ENCODE measurements at regions not wholly inside any gene's neighbourhood (a gene's known extent, or its start where the extent isn't known, plus 50 kb on each side); places are given as distances from the start of the nearest gene placed in this dataset.
"Not testable (repeated sequence)": the region's sequence is repeated elsewhere in the genome, so short reads cannot be mapped to it uniquely, and the experiment has no call there.

GRCh38 chr17:20873173-20873572 lies 169.6 kb downstream of the USP22 start:
- H4K20me1 ChIP-seq (replicated peaks; ENCODE audit: control insufficient read depth, extremely low read depth, insufficient read depth, low read length); DNase-seq (ENCODE audit: low read depth, low spot score); H3K9ac ChIP-seq (replicated peaks; ENCODE audit: extremely low read depth, insufficient read depth, low read length); H2AFZ ChIP-seq (ENCODE audit: low read depth, low read length); H3K27ac ChIP-seq (ENCODE audit: insufficient read depth, low read depth, low read length); H3K9me1 ChIP-seq (replicated peaks; ENCODE audit: control insufficient read depth, extremely low read depth, insufficient read depth, low read length); dilution Hi-C loops (cut with MboI; ENCODE audit: extremely low pct_ligation_motif_present, low sequenced_read_pairs); FAIRE-seq; POLR2A ChIA-PET; H3K4me1 ChIP-seq (ENCODE audit: control insufficient read depth, extremely low read depth, insufficient read depth, low read length); H3K79me2 ChIP-seq (ENCODE audit: control insufficient read depth, insufficient read depth, low read length); CTCF ChIA-PET; H3K36me3 ChIP-seq (ENCODE audit: control insufficient read depth in 2 of 2, extremely low read depth in 1 of 2, insufficient read depth in 2 of 2, low read length in 2 of 2); H3K9me3 ChIP-seq (replicated peaks; ENCODE audit: control insufficient read depth, insufficient read depth, low read length); H3K4me2 ChIP-seq (ENCODE audit: insufficient read depth, low read length); H3K27me3 ChIP-seq (ENCODE audit: control insufficient read depth in 2 of 2, insufficient read depth in 2 of 2, low read length in 2 of 2); BruUV-seq (replicated peaks); H3K4me3 ChIP-seq (replicated peaks in 1 of 3; ENCODE audit: insufficient read depth in 1 of 3, low read depth in 1 of 3, low read length in 3 of 3); intact Hi-C loops (cut with micrococcal nuclease): not testable (repeated sequence)

GRCh38 chr17:20873688-20874328 lies 169.0 kb downstream of the USP22 start:
- H3K27ac ChIP-seq (ENCODE audit: insufficient read depth, low read depth, low read length); FAIRE-seq; H3K9ac ChIP-seq (replicated peaks; ENCODE audit: extremely low read depth, insufficient read depth, low read length); H3K4me2 ChIP-seq (ENCODE audit: insufficient read depth, low read length); H2AFZ ChIP-seq (ENCODE audit: low read depth, low read length); CTCF ChIA-PET; H3K4me1 ChIP-seq (ENCODE audit: control insufficient read depth, extremely low read depth, insufficient read depth, low read length); H3K9me3 ChIP-seq (replicated peaks; ENCODE audit: control insufficient read depth, insufficient read depth, low read length); DNase-seq (ENCODE audit: low read depth, low spot score); H3K79me2 ChIP-seq (ENCODE audit: control insufficient read depth, insufficient read depth, low read length); dilution Hi-C loops (cut with MboI; ENCODE audit: extremely low pct_ligation_motif_present, low sequenced_read_pairs); intact Hi-C loops (cut with micrococcal nuclease); H3K9me1 ChIP-seq (replicated peaks; ENCODE audit: control insufficient read depth, extremely low read depth, insufficient read depth, low read length); H3K27me3 ChIP-seq (ENCODE audit: control insufficient read depth in 2 of 2, insufficient read depth in 2 of 2, low read length in 2 of 2); BruUV-seq (replicated peaks); POLR2A ChIA-PET; H4K20me1 ChIP-seq (replicated peaks; ENCODE audit: control insufficient read depth, extremely low read depth, insufficient read depth, low read length); H3K4me3 ChIP-seq (replicated peaks in 1 of 3; ENCODE audit: insufficient read depth in 1 of 3, low read depth in 1 of 3, low read length in 3 of 3); H3K36me3 ChIP-seq (ENCODE audit: control insufficient read depth in 2 of 2, extremely low read depth in 1 of 2, insufficient read depth in 2 of 2, low read length in 2 of 2): not testable (repeated sequence)

- H3K4me2 ChIP-seq (ENCODE audit: insufficient read depth, low read length); H3K4me3 ChIP-seq (replicated peaks in 1 of 3; ENCODE audit: insufficient read depth in 1 of 3, low read depth in 1 of 3, low read length in 3 of 3); H3K9me1 ChIP-seq (replicated peaks; ENCODE audit: control insufficient read depth, extremely low read depth, insufficient read depth, low read length); CTCF ChIA-PET; H3K27me3 ChIP-seq (ENCODE audit: control insufficient read depth in 2 of 2, insufficient read depth in 2 of 2, low read length in 2 of 2); H2AFZ ChIP-seq (ENCODE audit: low read depth, low read length); H3K79me2 ChIP-seq (ENCODE audit: control insufficient read depth, insufficient read depth, low read length); BruUV-seq (replicated peaks); POLR2A ChIA-PET; H3K9ac ChIP-seq (replicated peaks; ENCODE audit: extremely low read depth, insufficient read depth, low read length); H4K20me1 ChIP-seq (replicated peaks; ENCODE audit: control insufficient read depth, extremely low read depth, insufficient read depth, low read length); FAIRE-seq; H3K9me3 ChIP-seq (replicated peaks; ENCODE audit: control insufficient read depth, insufficient read depth, low read length); intact Hi-C loops (cut with micrococcal nuclease); H3K36me3 ChIP-seq (ENCODE audit: control insufficient read depth in 2 of 2, extremely low read depth in 1 of 2, insufficient read depth in 2 of 2, low read length in 2 of 2); H3K27ac ChIP-seq (ENCODE audit: insufficient read depth, low read depth, low read length); H3K4me1 ChIP-seq (ENCODE audit: control insufficient read depth, extremely low read depth, insufficient read depth, low read length); DNase-seq (ENCODE audit: low read depth, low spot score); dilution Hi-C loops (cut with MboI; ENCODE audit: extremely low pct_ligation_motif_present, low sequenced_read_pairs): not testable (repeated sequence)
Measured at GRCh38 chr17:20877384-20877783, 165.4 kb downstream of the USP22 start.

Measured in endothelial cell of umbilical vein (primary cell).